ENCODE measurements at regions not wholly inside any gene's neighbourhood (a gene's known extent, or its start where the extent isn't known, plus 50 kb on each side); places are given as distances from the start of the nearest gene placed in this dataset.

GRCh38 chr6:165229216-165229615 lies 80.2 kb downstream of the C6orf118 start:
- TF ChIP-seq CTCF (optimal IDR thresholded peaks at IDR 0.05 in 1 of 3, IDR thresholded peaks at IDR 0.05 in 1 of 3, conservative IDR thresholded peaks at IDR 0.05 in 1 of 3; ENCODE audit: extremely low read depth in 1 of 3, insufficient read depth in 2 of 3, low read length in 3 of 3) (no peak), EZH2 (IDR thresholded peaks at IDR 0.05; ENCODE audit: low read length) (no peak)

Measured in keratinocyte (primary cell).